GM13976 (cell line): ENCODE measurements at regions not wholly inside any gene's neighbourhood (a gene's known extent, or its start where the extent isn't known, plus 50 kb on each side); places are given as distances from the start of the nearest gene placed in this dataset.

ENCODE experiments used
- DNase-seq: peaks from one replicate; pipeline ENCODE4 v3.0.0; 2012; ENCODE audit warnings: low spot score
- in situ Hi-C: fragments of 300-500 bp; cut with MboI; formaldehyde crosslinking; loops from one replicate; pipeline ENCODE4 v1.12.0; 2022; ENCODE audit warnings: low sequenced_read_pairs, mixed read lengths, inconsistent platforms; ENCODE audit not compliant: unreplicated experiment
- TF ChIP-seq, protein P1 (sequence below): IDR thresholded peaks from 2 replicates; pipeline ENCODE4 v1.5.1; 2012; ENCODE audit warnings: borderline replicate concordance, mild to moderate bottlenecking; ENCODE audit not compliant: insufficient read depth; ENCODE audit errors: extremely low read depth, missing control alignments, control extremely low read depth

DNA sequence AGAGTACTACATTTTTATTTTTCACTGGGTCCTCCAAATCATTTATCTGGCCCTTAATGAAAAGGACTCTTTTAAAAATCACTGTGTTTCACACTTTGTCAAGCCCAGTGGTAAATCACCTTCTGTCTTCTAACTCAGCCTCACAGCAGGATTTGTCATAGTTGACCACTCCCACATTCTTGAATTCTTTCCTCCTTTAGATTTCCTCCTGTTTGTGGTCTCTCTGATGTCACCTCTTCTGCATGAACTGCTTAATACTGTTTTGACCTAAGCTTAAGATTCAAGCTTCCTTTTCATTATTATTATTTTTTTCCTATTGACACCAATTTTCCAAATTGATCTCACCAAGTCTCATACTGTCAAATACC lies 899.8 kb upstream of the MIR17HG start:
- DNase-seq, result no peak
- in situ Hi-C loops, result no loop called here
- TF ChIP-seq, protein P1, sequence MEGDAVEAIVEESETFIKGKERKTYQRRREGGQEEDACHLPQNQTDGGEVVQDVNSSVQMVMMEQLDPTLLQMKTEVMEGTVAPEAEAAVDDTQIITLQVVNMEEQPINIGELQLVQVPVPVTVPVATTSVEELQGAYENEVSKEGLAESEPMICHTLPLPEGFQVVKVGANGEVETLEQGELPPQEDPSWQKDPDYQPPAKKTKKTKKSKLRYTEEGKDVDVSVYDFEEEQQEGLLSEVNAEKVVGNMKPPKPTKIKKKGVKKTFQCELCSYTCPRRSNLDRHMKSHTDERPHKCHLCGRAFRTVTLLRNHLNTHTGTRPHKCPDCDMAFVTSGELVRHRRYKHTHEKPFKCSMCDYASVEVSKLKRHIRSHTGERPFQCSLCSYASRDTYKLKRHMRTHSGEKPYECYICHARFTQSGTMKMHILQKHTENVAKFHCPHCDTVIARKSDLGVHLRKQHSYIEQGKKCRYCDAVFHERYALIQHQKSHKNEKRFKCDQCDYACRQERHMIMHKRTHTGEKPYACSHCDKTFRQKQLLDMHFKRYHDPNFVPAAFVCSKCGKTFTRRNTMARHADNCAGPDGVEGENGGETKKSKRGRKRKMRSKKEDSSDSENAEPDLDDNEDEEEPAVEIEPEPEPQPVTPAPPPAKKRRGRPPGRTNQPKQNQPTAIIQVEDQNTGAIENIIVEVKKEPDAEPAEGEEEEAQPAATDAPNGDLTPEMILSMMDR, result no peak

- TF ChIP-seq, protein P1, result no peak
- no peak for DNase-seq
- in situ Hi-C loops, result no loop called here
These were observed 898.9 kb upstream of the MIR17HG start for GRCh38 chr13:90448466-90449037.

GRCh38 chr13:90453342-90453741 lies 894.1 kb upstream of the MIR17HG start:
- TF ChIP-seq, protein P1, result no peak
- in situ Hi-C loops, result no loop called here
- DNase-seq, result no peak

DNA sequence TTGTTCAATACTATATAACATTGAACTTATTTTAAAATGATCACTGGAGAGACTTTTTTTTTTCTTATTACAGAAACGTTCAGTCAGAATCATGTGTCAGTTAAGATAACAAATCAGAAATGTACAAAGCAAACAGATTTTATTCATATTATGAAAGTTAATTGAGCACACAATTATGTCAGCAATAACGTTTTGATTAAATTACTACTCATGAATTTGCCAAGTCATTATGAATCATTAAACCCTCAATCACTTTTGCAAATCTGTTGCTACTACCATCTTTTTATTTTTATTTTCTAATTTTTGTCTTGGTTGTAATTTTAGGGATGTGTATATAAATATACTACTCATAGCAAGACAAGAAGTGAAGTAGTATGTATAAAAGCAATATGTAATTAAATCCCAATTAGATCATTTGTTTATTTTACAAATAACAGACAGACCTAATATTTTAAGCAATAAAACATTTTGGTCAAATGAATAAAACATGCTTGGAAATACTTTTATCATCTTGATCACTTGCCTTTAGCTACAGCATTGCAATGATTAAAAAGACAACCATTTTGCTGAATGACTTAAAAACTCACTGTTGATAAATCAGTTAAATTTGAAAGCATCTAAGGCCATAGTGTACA lies 893.4 kb upstream of the MIR17HG start:
- in situ Hi-C loops, result no loop called here
- TF ChIP-seq, protein P1, result no peak
- no peak for DNase-seq

GRCh38 chr13:90455067-90455466 lies 892.4 kb upstream of the MIR17HG start:
- in situ Hi-C loops, result no loop called here
- no peak for DNase-seq
- TF ChIP-seq, protein P1, result no peak

DNA sequence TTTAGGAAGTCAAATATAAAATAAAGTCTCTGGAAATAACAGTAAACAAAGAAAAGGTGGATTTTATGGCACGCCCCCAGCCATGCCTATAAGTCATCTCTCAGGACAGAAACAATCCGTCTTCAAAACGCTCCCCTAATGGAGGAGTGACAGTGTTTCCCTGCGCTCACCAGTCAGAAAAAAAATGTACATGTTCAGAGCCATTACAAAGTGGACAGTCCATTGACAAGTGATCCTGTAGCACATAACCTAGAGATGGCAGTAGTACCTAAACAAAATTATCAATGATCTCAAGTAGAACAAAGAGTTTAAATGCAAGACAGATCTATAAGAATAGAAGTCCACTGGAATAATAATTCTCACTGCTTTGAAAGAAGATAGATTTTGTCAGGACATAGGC lies 891.7 kb upstream of the MIR17HG start:
- in situ Hi-C loops, result no loop called here
- no peak for DNase-seq
- TF ChIP-seq, protein P1, result no peak
